ENCODE measurements at regions not wholly inside any gene's neighbourhood (a gene's known extent, or its start where the extent isn't known, plus 50 kb on each side); places are given as distances from the start of the nearest gene placed in this dataset.
A peak's percentile ranks its signal among the peaks of the same experiment; 100 is the strongest.

DNA sequence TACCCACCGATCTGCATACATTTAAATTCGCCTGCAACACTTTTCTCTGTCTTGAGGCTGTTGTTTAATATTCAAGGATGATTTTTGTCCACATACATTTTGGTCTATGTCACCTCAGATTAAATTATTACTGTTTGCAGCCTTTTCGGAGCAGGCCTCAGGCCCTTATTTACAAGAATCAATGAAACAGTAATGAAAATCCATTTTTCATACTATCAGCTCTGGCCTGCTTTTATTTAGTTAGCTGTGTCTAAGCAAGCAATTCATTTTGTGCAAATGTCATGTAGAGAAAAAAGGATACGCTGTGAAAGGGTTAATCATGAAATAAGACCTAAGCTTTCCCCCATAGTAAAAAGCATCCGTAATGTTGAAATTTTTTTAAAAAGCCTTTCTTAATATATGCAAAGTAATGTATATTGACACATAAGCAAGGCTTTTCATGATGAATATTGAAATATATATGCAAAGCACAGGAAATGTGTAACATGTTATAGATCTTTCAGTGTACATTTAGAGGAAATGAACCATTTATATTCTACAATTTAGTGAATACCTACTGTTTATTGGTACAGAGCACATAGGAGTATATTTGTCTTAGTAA is 1135.3 kb upstream of the ZEB2 start:
- Histone ChIP-seq H3K4me3 (ENCODE audit: insufficient read depth in 1 of 2, low read depth in 1 of 2, low read length in 2 of 2) (no peak overlapping the region), H3K23ac (ENCODE audit: low read length in 2 of 2) (no peak overlapping the region), H4K91ac (ENCODE audit: low read length) (no peak overlapping the region), H3K36me3 (ENCODE audit: control insufficient read depth in 1 of 2, insufficient read depth in 2 of 2, low read depth in 1 of 2, low read length in 2 of 2) (no peaks in the 10 kb centered on the region), H2BK5ac (ENCODE audit: low read depth, low read length, poor library complexity, severe bottlenecking) (no peak overlapping the region), H3K18ac (ENCODE audit: low read depth in 1 of 2, low read length in 2 of 2) (no peak overlapping the region), H2AK5ac (ENCODE audit: low read length, severe bottlenecking) (no peak overlapping the region), H2BK15ac (ENCODE audit: low read depth, poor library complexity, severe bottlenecking) (no peak overlapping the region), H2BK120ac (ENCODE audit: low read depth, low read length) (no peak overlapping the region), H3K4me1 (ENCODE audit: control insufficient read depth, insufficient read depth, low read depth, low read length) (no peaks in the 10 kb centered on the region), H3K79me1 (replicated peaks; ENCODE audit: low read length, poor library complexity, severe bottlenecking) (no peaks in the 10 kb centered on the region), H3K27me3 (ENCODE audit: control insufficient read depth in 1 of 2, insufficient read depth in 1 of 2, low read length in 2 of 2) (no peaks in the 10 kb centered on the region), H3K14ac (ENCODE audit: low read length in 2 of 2) (no peak overlapping the region), H3K27ac (ENCODE audit: low read length, poor library complexity, severe bottlenecking) (no peak overlapping the region), H3K9ac (ENCODE audit: low read length) (no peak overlapping the region), H2AFZ (ENCODE audit: low read depth, low read length) (no peak overlapping the region), H2BK12ac (ENCODE audit: low read length in 2 of 2) (no peak overlapping the region), H3K4ac (ENCODE audit: low read depth in 1 of 2, low read length in 2 of 2) (no peak overlapping the region), H3K4me2 (ENCODE audit: low read length, poor library complexity, severe bottlenecking) (no peak overlapping the region), H3K9me3 (ENCODE audit: control insufficient read depth, low read length) (no peaks in the 10 kb centered on the region), H4K8ac (ENCODE audit: low read length) (no peak overlapping the region)
- no peak for DNase-seq
- no CpG with 5 or more reads among the region's 5 CpGs for WGBS

DNA sequence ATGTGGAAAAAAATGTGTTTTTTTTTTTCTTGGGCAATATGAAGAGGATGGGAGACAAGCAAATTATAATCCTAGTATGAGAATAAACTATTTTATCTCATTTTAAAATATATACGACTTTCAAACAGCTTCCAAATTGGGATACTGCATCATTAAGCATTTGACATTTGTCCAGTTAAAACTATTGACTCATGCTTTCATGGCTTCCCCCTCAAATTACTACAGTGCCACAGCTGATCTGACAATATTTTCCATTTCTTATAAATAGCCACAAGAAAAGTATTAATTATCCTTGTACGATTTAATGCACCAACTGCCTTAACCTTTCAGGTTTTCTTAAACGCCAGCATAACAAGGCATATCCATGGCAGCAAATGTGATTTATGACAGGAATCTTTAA is 1134.8 kb upstream of the ZEB2 start:
- no peak overlapping the region for H3K14ac ChIP-seq (ENCODE audit: low read length in 2 of 2)
- no peaks in the 10 kb centered on the region for H3K4me1 ChIP-seq (ENCODE audit: control insufficient read depth, insufficient read depth, low read depth, low read length)
- peak overlapping the region; percentile 32 for H3K9ac ChIP-seq (ENCODE audit: low read length)
- H2BK5ac ChIP-seq (ENCODE audit: low read depth, low read length, poor library complexity, severe bottlenecking): no peak overlapping the region
- H3K27ac ChIP-seq (ENCODE audit: low read length, poor library complexity, severe bottlenecking): no peak overlapping the region
- no peak overlapping the region for H3K4me2 ChIP-seq (ENCODE audit: low read length, poor library complexity, severe bottlenecking)
- no peak overlapping the region for H3K18ac ChIP-seq (ENCODE audit: low read depth in 1 of 2, low read length in 2 of 2)
- H2BK15ac ChIP-seq (ENCODE audit: low read depth, poor library complexity, severe bottlenecking): no peak overlapping the region
- WGBS: 88% methylated on average over 1 of the region's 3 CpGs
- H4K8ac ChIP-seq (ENCODE audit: low read length): no peak overlapping the region
- H3K23ac ChIP-seq (ENCODE audit: low read length in 2 of 2): no peak overlapping the region
- no peak overlapping the region for H2BK120ac ChIP-seq (ENCODE audit: low read depth, low read length)
- H3K4ac ChIP-seq (ENCODE audit: low read depth in 1 of 2, low read length in 2 of 2): no peak overlapping the region
- H2AK5ac ChIP-seq (ENCODE audit: low read length, severe bottlenecking): no peak overlapping the region
- no peaks in the 10 kb centered on the region for H3K9me3 ChIP-seq (ENCODE audit: control insufficient read depth, low read length)
- DNase-seq: no peak
- no peaks in the 10 kb centered on the region for H3K79me1 ChIP-seq (replicated peaks; ENCODE audit: low read length, poor library complexity, severe bottlenecking)
- H2AFZ ChIP-seq (ENCODE audit: low read depth, low read length): no peak overlapping the region
- no peaks in the 10 kb centered on the region for H3K27me3 ChIP-seq (ENCODE audit: control insufficient read depth in 1 of 2, insufficient read depth in 1 of 2, low read length in 2 of 2)
- no peak overlapping the region for H2BK12ac ChIP-seq (ENCODE audit: low read length in 2 of 2)
- no peaks in the 10 kb centered on the region for H3K36me3 ChIP-seq (ENCODE audit: control insufficient read depth in 1 of 2, insufficient read depth in 2 of 2, low read depth in 1 of 2, low read length in 2 of 2)
- no peak overlapping the region for H3K4me3 ChIP-seq (ENCODE audit: insufficient read depth in 1 of 2, low read depth in 1 of 2, low read length in 2 of 2)
- H4K91ac ChIP-seq (ENCODE audit: low read length): no peak overlapping the region

DNA sequence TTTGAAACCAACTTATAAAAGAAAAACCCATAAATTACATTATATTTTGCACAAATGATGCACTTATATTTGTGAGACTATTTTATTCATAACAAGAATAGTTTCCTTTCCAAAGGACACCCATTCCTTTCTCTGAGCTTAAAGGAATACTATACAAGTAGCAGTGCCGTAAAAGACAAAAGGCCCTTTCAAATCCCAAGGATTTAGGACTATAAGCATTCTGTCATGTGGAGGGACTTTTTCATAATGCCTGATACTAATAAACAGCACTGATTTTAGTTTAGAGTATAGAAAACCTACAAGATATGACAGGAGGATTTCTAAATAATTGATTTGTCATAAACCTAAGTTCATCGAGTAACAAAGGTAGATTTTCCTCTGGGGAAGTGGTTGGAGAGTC is 1134.2 kb upstream of the ZEB2 start:
- H3K4me1 ChIP-seq (ENCODE audit: control insufficient read depth, insufficient read depth, low read depth, low read length): no peaks in the 10 kb centered on the region
- H3K23ac ChIP-seq (ENCODE audit: low read length in 2 of 2): no peak overlapping the region
- no CpG with 5 or more reads among the region's 2 CpGs for WGBS
- no peak overlapping the region for H2BK15ac ChIP-seq (ENCODE audit: low read depth, poor library complexity, severe bottlenecking)
- H2AFZ ChIP-seq (ENCODE audit: low read depth, low read length): no peak overlapping the region
- no peak overlapping the region for H4K8ac ChIP-seq (ENCODE audit: low read length)
- no peak overlapping the region for H3K4me3 ChIP-seq (ENCODE audit: insufficient read depth in 1 of 2, low read depth in 1 of 2, low read length in 2 of 2)
- H3K27ac ChIP-seq (ENCODE audit: low read length, poor library complexity, severe bottlenecking): no peak overlapping the region
- H3K4ac ChIP-seq (ENCODE audit: low read depth in 1 of 2, low read length in 2 of 2): no peak overlapping the region
- no peak for DNase-seq
- no peaks in the 10 kb centered on the region for H3K36me3 ChIP-seq (ENCODE audit: control insufficient read depth in 1 of 2, insufficient read depth in 2 of 2, low read depth in 1 of 2, low read length in 2 of 2)
- H3K9me3 ChIP-seq (ENCODE audit: control insufficient read depth, low read length): no peaks in the 10 kb centered on the region
- no peak overlapping the region for H4K91ac ChIP-seq (ENCODE audit: low read length)
- peak overlapping the region; percentile 32 for H3K9ac ChIP-seq (ENCODE audit: low read length)
- H3K4me2 ChIP-seq (ENCODE audit: low read length, poor library complexity, severe bottlenecking): no peak overlapping the region
- no peak overlapping the region for H2BK120ac ChIP-seq (ENCODE audit: low read depth, low read length)
- no peak overlapping the region for H2BK5ac ChIP-seq (ENCODE audit: low read depth, low read length, poor library complexity, severe bottlenecking)
- H3K18ac ChIP-seq (ENCODE audit: low read depth in 1 of 2, low read length in 2 of 2): no peak overlapping the region
- no peaks in the 10 kb centered on the region for H3K27me3 ChIP-seq (ENCODE audit: control insufficient read depth in 1 of 2, insufficient read depth in 1 of 2, low read length in 2 of 2)
- no peak overlapping the region for H2AK5ac ChIP-seq (ENCODE audit: low read length, severe bottlenecking)
- no peak overlapping the region for H2BK12ac ChIP-seq (ENCODE audit: low read length in 2 of 2)
- no peak overlapping the region for H3K14ac ChIP-seq (ENCODE audit: low read length in 2 of 2)
- no peaks in the 10 kb centered on the region for H3K79me1 ChIP-seq (replicated peaks; ENCODE audit: low read length, poor library complexity, severe bottlenecking)

DNA sequence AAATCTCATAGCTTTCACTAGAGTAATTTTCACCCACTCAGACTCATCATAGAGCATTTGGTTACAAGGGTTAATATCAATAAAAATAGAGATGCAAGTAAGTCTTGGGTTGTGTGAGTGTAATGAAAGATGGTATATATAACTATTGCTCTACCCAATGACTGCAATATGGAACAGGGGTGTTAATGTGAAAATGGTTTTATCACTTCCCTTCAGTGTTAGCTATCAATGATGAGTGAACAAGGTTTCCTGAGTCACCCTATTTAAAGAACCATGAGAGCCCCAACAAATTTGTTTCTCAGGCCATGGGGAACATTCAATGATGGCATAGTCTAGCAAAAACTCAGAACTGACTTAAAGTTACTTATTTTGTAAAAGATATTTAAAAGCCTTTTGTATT is 1133.6 kb upstream of the ZEB2 start:
- H3K9ac ChIP-seq (ENCODE audit: low read length): peak overlapping the region; percentile 24
- H3K18ac ChIP-seq (ENCODE audit: low read depth in 1 of 2, low read length in 2 of 2): no peak overlapping the region

More for the DNA sequence above, 1133.6 kb upstream of the ZEB2 start:
- H3K4me3 ChIP-seq (ENCODE audit: insufficient read depth in 1 of 2, low read depth in 1 of 2, low read length in 2 of 2): no peak overlapping the region
- H3K27me3 ChIP-seq (ENCODE audit: control insufficient read depth in 1 of 2, insufficient read depth in 1 of 2, low read length in 2 of 2): no peaks in the 10 kb centered on the region
- no peak overlapping the region for H2BK12ac ChIP-seq (ENCODE audit: low read length in 2 of 2)
- no peak overlapping the region for H2BK5ac ChIP-seq (ENCODE audit: low read depth, low read length, poor library complexity, severe bottlenecking)
- no peak overlapping the region for H2AFZ ChIP-seq (ENCODE audit: low read depth, low read length)
- no peaks in the 10 kb centered on the region for H3K36me3 ChIP-seq (ENCODE audit: control insufficient read depth in 1 of 2, insufficient read depth in 2 of 2, low read depth in 1 of 2, low read length in 2 of 2)
- no peak overlapping the region for H2BK15ac ChIP-seq (ENCODE audit: low read depth, poor library complexity, severe bottlenecking)
- H3K23ac ChIP-seq (ENCODE audit: low read length in 2 of 2): no peak overlapping the region
- no peak overlapping the region for H4K8ac ChIP-seq (ENCODE audit: low read length)
- H3K14ac ChIP-seq (ENCODE audit: low read length in 2 of 2): no peak overlapping the region
- no peak overlapping the region for H2BK120ac ChIP-seq (ENCODE audit: low read depth, low read length)
- H3K4me2 ChIP-seq (ENCODE audit: low read length, poor library complexity, severe bottlenecking): no peak overlapping the region
- H3K27ac ChIP-seq (ENCODE audit: low read length, poor library complexity, severe bottlenecking): no peak overlapping the region
- no peaks in the 10 kb centered on the region for H3K9me3 ChIP-seq (ENCODE audit: control insufficient read depth, low read length)
- no peaks in the 10 kb centered on the region for H3K79me1 ChIP-seq (replicated peaks; ENCODE audit: low read length, poor library complexity, severe bottlenecking)
- H4K91ac ChIP-seq (ENCODE audit: low read length): no peak overlapping the region
- H2AK5ac ChIP-seq (ENCODE audit: low read length, severe bottlenecking): no peak overlapping the region
- H3K4me1 ChIP-seq (ENCODE audit: control insufficient read depth, insufficient read depth, low read depth, low read length): no peaks in the 10 kb centered on the region
- peak; percentile 26 for DNase-seq
- no peak overlapping the region for H3K4ac ChIP-seq (ENCODE audit: low read depth in 1 of 2, low read length in 2 of 2)
